ENCODE measurements at regions not wholly inside any gene's neighbourhood (a gene's known extent, or its start where the extent isn't known, plus 50 kb on each side); places are given as distances from the start of the nearest gene placed in this dataset.

DNA sequence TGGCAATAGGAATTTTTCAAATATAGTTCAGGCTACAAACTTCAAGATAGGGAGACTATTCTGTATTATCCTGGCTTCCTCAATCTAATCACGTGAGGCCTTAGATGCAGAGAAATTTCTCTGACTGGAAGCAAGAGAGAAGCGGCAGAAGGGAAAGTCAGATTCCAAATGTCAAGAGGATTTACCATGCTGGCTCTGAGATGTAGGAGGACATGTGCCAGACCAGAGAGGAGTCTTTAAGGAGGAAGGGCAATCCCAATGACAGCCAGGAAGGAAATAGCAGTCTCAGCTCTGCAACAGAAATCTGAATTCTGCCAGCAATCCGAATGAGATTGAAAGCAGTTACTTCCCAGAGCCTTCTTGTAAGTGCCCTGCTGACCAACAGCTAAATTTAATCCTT, 57.4 kb downstream of the NUTM2E start:
- Histone ChIP-seq H3K36me3 (ENCODE audit: control insufficient read depth in 1 of 2, insufficient read depth in 2 of 2, low read depth in 1 of 2, low read length in 2 of 2) (no peaks in the 10 kb centered on the region), H3K4me1 (ENCODE audit: control insufficient read depth, insufficient read depth, low read depth, low read length) (no peaks in the 10 kb centered on the region), H2AFZ (ENCODE audit: low read depth, low read length) (no peak overlapping the region), H3K79me1 (replicated peaks; ENCODE audit: low read length, poor library complexity, severe bottlenecking) (no peaks in the 10 kb centered on the region), H3K18ac (ENCODE audit: low read depth in 1 of 2, low read length in 2 of 2) (no peak overlapping the region), H3K27ac (ENCODE audit: low read length, poor library complexity, severe bottlenecking) (no peak overlapping the region), H3K23ac (ENCODE audit: low read length in 2 of 2) (no peak overlapping the region), H2BK120ac (ENCODE audit: low read depth, low read length) (no peak overlapping the region), H2BK12ac (ENCODE audit: low read length in 2 of 2) (no peak overlapping the region), H3K4me2 (ENCODE audit: low read length, poor library complexity, severe bottlenecking) (no peak overlapping the region), H2BK5ac (ENCODE audit: low read depth, low read length, poor library complexity, severe bottlenecking) (no peak overlapping the region), H3K9ac (ENCODE audit: low read length) (peak overlapping the region; percentile 26), H4K91ac (ENCODE audit: low read length) (no peak overlapping the region), H3K4ac (ENCODE audit: low read depth in 1 of 2, low read length in 2 of 2) (no peak overlapping the region), H2AK5ac (ENCODE audit: low read length, severe bottlenecking) (no peak overlapping the region), H4K8ac (ENCODE audit: low read length) (no peak overlapping the region), H3K9me3 (ENCODE audit: control insufficient read depth, low read length) (no peaks in the 10 kb centered on the region), H3K27me3 (ENCODE audit: control insufficient read depth in 1 of 2, insufficient read depth in 1 of 2, low read length in 2 of 2) (peaks cover 0 to 3% of the 10 kb centered on the region in 2 experiments), H3K4me3 (ENCODE audit: insufficient read depth in 1 of 2, low read depth in 1 of 2, low read length in 2 of 2) (no peak overlapping the region), H2BK15ac (ENCODE audit: low read depth, poor library complexity, severe bottlenecking) (no peak overlapping the region), H3K14ac (ENCODE audit: low read length in 2 of 2) (no peak overlapping the region)
- no peak for DNase-seq
- 68% methylated on average over 3 of the region's 3 CpGs for WGBS

DNA sequence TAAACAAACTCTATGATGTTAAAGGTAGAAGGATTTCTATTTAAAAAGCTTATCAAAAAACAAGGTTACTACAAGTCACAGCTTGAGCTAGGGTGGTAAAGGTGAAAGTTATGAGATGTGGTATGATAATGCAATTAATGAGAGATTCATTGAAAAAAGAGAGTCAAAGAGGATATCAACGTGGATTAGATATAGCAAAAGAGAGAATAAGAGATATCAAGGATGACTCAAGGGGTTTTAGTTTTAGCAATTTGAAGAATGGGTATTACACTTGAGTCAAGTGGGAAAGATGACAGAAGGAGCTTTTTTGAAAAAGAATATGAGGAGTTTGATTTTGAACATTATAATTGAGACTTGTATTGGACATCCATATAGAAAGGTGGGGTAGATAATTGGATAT, 59.8 kb downstream of the NUTM2E start:
- Histone ChIP-seq H3K36me3 (ENCODE audit: control insufficient read depth in 1 of 2, insufficient read depth in 2 of 2, low read depth in 1 of 2, low read length in 2 of 2) (no peaks in the 10 kb centered on the region), H3K9ac (ENCODE audit: low read length) (no peak overlapping the region), H3K23ac (ENCODE audit: low read length in 2 of 2) (no peak overlapping the region), H2BK5ac (ENCODE audit: low read depth, low read length, poor library complexity, severe bottlenecking) (no peak overlapping the region), H2BK15ac (ENCODE audit: low read depth, poor library complexity, severe bottlenecking) (no peak overlapping the region), H3K27me3 (ENCODE audit: control insufficient read depth in 1 of 2, insufficient read depth in 1 of 2, low read length in 2 of 2) (peaks cover 0 to 3% of the 10 kb centered on the region in 2 experiments), H3K18ac (ENCODE audit: low read depth in 1 of 2, low read length in 2 of 2) (no peak overlapping the region), H2AFZ (ENCODE audit: low read depth, low read length) (no peak overlapping the region), H2BK120ac (ENCODE audit: low read depth, low read length) (no peak overlapping the region), H3K4me3 (ENCODE audit: insufficient read depth in 1 of 2, low read depth in 1 of 2, low read length in 2 of 2) (no peak overlapping the region), H4K8ac (ENCODE audit: low read length) (no peak overlapping the region), H3K14ac (ENCODE audit: low read length in 2 of 2) (no peak overlapping the region), H3K4me1 (ENCODE audit: control insufficient read depth, insufficient read depth, low read depth, low read length) (no peaks in the 10 kb centered on the region), H3K4ac (ENCODE audit: low read depth in 1 of 2, low read length in 2 of 2) (no peak overlapping the region), H3K79me1 (replicated peaks; ENCODE audit: low read length, poor library complexity, severe bottlenecking) (no peaks in the 10 kb centered on the region), H3K27ac (ENCODE audit: low read length, poor library complexity, severe bottlenecking) (no peak overlapping the region), H3K4me2 (ENCODE audit: low read length, poor library complexity, severe bottlenecking) (no peak overlapping the region), H2AK5ac (ENCODE audit: low read length, severe bottlenecking) (no peak overlapping the region), H4K91ac (ENCODE audit: low read length) (no peak overlapping the region), H3K9me3 (ENCODE audit: control insufficient read depth, low read length) (no peaks in the 10 kb centered on the region), H2BK12ac (ENCODE audit: low read length in 2 of 2) (no peak overlapping the region)
- DNase-seq = no peak
- 69% methylated on average over 1 of the region's 1 CpG for WGBS
